GM21447 (cell line): ENCODE measurements at regions not wholly inside any gene's neighbourhood (a gene's known extent, or its start where the extent isn't known, plus 50 kb on each side); places are given as distances from the start of the nearest gene placed in this dataset.
"Not testable (repeated sequence)": the region's sequence is repeated elsewhere in the genome, so short reads cannot be mapped to it uniquely, and the experiment has no call there.

Experiments used
- ATAC-seq: cut with Tn5 transposase; IDR thresholded peaks from one replicate; pipeline ENCODE4 v1.9.1; 2021; ENCODE audit not compliant: unreplicated experiment

DNA sequence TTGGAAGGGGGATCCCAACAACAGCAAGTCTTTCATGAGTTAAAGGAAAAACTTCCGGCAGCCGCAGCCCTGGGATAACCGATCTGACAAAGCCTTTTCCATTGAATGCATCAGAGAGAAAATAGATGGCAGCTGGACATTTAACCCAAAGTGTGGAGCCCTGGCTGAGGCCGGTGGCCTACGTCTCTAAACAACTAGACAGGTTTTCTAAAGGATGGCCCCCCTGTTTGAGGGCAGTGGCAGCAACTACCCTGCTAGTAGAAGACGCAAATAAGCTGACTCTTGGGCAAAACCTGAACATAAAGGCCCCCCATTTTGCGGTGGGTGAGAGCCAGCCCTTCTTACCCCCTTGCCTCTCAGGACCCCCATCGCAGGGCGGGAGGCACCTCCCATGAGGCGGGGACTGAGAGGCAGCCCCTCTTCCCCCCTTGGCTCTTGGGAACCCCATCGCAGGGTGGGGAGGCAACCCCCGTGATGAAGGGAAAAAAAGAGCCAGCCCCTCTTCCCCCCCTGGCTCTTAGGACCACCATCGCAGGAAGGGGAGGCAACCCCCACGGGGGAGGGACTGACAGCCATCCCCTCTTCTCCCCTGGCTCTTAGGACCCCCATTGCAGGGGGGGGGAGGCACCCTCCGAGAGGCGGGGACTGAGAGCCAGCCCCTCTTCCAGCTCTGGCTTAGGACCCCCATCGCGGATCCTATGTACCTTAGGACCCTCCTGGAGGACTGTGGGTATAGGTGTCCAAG is 2422.9 kb upstream of the PCDH20 start:
- no peak for ATAC-seq

GRCh38 chr13:63837701-63838100 is 2422.1 kb upstream of the PCDH20 start:
- not testable (repeated sequence) for ATAC-seq

DNA sequence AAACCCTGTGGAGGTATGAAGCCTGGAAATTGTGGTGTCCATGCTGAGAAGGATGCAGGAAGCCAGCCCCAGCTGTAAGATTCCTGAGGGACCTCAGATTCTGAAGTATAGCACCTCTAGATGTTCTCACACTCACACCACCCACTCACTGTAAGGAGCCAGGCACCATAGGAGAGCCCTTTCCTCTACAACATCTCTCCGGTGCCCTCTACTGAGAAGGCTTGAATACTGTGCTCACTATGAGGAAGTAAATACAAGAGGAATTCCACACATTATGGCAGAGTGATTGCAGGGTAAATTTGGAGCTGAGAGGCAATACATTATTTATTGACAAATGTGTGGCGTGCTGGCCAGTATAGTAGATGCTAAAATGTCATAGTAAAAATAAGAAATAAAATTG is 2414.0 kb upstream of the PCDH20 start:
- ATAC-seq = not testable (repeated sequence)

DNA sequence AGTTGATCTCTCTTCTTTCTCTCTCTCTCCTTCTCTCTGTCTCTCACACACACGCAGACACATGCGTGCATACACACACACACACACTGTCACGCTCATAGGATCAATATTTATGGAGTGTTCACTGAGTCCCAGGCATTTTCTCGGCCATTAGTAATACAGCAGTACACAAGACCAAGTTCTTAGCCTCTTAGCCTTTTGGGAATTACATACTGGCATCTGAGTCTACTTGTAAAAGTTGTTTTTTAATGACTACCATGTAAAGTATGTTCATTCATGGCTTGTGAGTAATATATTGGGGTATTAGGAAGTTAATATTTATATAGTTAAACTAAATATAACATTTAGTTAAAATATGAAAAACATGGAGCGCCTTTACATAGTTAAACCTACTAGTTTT is 2406.1 kb upstream of the PCDH20 start:
- ATAC-seq = not testable (repeated sequence)

- not testable (repeated sequence) for ATAC-seq
Observed at GRCh38 chr13:63811428-63812004, 2395.9 kb upstream of the PCDH20 start.

DNA sequence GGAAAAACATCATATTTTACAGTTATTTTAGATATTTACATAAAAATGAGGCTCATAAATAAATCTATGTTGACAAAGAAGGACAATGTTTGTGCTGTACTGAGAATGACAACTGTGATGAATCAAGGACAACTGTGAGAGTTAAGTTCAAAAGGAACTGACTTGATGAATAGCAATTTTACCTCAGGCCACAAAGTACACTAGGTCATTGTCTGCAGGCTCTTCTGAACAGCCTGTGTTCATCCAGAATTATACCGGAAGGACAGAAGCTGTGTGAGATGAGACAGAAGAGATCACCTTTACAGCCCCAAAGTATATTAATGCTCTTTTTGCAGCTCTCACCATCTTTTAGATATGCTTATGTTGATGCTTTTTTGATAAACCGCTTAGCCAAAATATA is 2375.5 kb upstream of the PCDH20 start:
- not testable (repeated sequence) for ATAC-seq

DNA sequence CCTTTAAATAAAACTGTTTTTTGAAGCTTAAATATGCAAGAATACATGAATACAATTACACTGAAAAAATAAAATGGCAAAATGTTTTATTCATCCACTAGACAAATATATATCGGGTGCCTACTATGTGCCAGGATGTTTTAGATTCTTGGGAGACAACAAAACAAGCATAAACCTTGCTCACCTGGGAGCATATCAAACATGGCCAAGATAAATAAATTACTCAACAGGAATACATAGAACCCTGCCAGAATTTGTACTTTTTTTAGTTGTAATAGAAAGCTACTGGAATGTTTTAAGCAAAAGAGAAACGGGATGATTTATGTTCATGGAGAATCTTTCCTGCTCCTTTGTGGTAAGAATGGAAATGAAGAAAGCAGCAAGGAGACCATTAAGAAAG is 2358.5 kb upstream of the PCDH20 start:
- ATAC-seq = no peak

DNA sequence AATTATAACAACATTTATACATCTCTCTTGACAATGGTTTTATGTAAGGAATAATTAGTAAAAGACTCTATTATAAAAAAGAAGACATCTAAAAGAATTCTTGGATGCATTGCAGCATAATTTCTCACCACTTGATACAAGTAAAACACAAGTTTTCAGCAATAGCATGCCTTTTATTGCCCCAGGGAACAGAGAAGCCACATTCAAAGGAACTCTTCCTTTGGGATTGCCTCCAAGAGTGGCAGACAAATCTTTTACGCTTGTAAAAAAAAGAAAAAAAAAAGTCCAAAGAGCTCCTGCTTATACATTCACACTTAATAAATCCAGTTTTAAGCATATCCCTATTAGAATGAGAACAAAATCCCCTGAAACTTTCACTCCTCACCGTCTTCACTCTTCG is 2357.8 kb upstream of the PCDH20 start:
- no peak for ATAC-seq

GRCh38 chr13:63757683-63758082 is 2342.0 kb upstream of the PCDH20 start:
- ATAC-seq = not testable (repeated sequence)

DNA sequence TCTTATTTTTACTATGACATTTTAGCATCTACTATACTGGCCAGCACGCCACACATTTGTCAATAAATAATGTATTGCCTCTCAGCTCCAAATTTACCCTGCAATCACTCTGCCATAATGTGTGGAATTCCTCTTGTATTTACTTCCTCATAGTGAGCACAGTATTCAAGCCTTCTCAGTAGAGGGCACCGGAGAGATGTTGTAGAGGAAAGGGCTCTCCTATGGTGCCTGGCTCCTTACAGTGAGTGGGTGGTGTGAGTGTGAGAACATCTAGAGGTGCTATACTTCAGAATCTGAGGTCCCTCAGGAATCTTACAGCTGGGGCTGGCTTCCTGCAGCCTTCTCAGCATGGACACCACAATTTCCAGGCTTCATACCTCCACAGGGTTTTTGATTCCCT is 2334.2 kb upstream of the PCDH20 start:
- not testable (repeated sequence) for ATAC-seq

DNA sequence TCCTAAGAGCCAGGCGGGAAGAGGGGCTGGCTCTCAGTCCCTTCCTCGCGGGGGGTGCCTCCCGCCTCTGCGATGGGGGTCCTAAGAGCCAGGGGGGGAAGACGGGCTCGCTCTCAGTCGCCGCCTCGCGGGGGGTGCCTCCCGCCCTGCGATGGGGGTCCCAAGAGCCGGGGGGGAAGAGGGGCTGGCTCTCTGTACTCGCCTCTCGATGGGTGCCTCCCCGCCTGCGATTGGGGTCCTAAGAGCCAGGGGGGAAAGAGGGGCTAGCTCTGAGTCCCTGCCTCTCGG is 2326.1 kb upstream of the PCDH20 start:
- ATAC-seq = not testable (repeated sequence)

DNA sequence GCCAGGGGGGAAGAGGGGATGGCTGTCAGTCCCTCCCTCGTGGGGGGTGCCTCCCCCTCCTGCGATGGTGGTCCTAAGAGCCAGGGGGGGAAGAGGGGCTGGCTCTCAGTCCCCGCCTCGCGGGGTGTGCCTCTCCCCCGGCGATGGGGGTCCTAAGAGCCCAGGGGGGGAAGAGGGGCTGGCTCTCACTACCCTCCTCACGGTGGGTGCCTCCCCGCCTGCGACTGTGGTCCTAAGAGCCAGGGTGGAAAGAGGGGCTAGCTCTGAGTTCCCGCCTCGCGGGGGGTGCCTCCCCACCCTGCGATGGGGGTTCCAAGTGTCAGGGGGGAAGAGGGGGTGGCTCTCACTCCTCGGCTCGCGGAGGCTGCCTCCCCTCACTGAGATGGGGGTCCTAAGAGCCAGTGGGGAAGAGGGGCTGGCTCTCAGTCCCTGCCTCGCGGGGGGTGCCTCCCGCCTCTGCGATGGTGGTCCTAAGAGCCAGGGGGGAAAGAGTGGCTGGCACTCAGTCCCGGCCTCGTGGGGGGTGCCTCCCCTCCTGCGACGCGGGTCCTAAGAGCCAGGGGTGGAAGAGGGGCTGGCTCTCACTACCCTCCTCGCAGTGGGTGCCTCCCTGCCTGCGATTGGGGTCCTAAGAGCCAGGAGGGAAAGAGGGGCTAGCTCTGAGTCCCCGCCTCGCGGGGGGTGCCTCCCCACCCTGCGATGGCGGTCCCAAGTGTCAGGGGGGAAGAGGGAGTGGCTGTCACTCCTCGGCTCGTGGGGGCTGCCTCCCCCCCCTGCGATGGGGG is 2325.6 kb upstream of the PCDH20 start:
- no peak for ATAC-seq

DNA sequence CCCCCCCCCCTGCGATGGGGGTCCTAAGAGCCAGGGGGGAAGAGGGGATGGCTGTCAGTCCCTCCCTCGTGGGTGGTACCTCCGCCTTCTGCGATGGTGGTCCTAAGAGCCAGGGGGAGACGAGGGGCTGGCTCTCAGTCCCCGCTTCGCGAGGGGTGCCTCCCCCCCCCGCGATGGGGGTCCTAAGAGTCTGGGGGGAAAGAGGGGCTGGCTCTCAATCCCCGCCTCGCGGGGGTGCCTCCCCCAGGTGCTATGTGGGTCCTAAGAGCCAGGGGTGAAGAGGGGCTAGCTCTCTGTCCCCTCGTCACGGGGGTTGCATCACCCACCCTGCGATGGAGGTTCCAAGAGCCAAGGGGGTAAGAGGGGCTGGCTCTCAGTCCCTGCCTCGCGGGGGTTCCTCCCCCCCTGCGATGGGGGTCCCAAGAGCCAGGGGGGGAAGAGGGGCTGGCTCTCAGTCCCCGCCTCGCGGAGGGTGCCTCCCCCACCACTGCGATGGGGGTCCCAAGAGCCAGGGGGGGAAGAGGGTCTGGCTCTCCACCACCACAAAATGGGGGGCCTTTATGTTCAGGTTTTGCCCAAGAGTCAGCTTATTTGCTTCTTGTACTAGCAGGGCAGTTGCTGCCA is 2323.6 kb upstream of the PCDH20 start:
- ATAC-seq = not testable (repeated sequence)

DNA sequence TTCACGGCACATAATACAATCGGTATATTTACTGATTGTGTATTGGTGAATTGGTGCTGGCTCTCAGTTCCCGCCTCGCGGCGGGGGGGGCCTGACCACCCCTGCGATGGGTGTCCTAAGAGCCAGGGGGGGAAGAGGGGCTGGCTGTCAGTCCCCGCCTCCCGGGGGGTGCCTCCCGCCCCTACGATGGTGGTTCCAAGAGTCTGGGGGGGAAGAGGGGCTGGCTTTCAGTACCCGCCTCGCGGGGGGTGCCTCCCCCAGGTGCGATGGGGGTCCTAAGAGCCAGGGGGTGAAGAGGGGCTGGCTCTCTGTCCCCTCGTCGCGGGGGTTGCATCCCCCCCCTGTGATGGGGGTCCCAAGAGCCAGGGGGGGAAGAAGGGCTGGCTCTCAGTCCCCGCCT is 2321.8 kb upstream of the PCDH20 start:
- ATAC-seq = no peak

GRCh38 chr13:63731896-63732295 is 2316.2 kb upstream of the PCDH20 start:
- ATAC-seq = no peak

DNA sequence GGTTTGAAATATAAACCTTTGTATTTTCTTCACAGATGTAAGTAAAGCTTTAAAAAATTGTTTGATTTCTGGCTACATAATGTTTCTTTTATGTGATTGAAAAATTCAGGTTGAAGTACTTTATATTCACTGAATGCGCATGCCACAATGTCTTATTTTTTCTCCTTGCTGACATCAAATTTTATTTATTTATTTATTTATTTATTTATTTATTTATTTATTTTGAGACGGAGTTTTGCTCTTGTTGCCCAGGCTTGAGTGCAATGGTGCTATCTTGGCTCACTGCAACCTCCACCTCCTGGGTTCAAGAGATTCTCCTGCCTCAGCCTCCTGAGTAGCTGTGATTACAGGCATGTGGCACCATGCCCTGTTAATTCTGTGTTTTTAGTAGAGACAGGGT is 2296.5 kb upstream of the PCDH20 start:
- not testable (repeated sequence) for ATAC-seq

DNA sequence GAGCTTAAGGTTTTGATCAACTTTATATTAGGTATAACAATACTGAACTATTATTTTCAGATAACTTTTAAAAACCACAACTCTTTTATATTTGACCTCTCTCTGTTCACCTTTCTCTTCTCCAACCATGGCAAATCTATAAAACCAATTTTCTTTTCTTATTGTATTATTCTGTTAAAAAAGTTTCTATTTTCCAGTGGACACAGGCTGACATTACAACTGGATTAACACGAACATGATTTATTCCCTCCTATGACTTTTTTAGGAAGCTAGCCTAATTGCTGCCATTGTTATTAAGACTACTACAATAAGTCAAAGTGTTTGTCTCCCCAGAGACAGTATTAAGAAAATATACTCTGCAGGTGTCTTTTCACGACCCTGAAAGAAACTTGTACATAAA is 2291.1 kb upstream of the PCDH20 start:
- ATAC-seq = no peak

DNA sequence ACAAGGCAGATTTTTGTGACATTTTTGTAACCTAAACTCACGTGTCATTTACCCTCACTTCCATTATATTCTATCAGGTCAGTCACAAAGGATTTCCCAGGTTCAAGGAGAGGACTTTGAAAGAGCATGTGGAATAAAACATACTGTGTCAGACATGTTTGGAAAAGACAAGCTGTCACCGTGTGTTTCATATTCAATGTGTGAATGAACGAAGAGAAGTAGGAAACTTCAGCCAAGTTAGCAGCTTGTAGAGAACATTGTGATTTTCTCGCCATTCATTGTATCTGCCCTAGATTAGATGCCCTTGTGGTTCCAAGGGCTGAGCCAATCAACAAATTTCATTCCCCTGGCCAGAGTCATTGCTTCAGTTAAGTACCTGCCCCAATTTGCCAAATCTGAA is 2288.9 kb upstream of the PCDH20 start:
- ATAC-seq = no peak

- ATAC-seq = no peak
Observed at GRCh38 chr13:63700350-63700749, 2284.7 kb upstream of the PCDH20 start.

DNA sequence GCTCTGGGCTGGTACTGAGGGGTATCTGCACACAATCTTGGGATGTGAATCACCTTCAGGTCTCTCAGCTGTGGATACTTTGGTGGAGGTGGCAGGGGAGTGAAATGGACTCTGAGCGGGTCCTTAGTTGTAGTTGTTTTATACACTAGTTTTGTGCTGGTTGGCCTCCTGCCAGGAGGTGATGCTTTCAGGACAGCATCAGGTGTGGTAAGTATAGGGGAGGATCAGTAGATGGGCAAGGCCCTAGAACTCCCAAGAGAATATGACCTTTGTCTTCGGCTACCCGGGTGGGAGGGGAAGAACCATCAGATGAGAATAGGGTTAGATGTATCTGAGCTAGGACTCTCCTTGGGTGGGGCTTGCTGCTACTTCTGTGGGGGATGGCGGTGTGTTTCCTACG is 2284.3 kb upstream of the PCDH20 start:
- ATAC-seq = no peak

DNA sequence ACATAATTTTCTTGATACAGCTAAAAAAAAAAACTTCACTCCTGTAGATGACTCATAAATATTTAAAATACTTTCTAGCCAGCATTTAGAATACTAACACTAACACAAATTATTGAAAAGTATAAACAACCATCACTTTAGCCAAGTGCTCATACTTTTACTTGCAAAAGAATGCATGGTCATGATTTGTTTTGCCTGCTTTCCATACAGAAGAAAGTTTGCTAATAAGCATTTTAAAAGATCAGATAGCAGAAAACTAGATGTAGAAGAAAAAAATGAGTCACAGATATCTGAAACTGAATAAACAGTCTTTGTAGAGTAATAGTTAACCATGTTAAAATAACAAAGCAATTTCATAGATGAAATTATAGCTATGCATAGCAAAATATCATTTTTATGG is 2280.4 kb upstream of the PCDH20 start:
- no peak for ATAC-seq

- no peak for ATAC-seq
Observed at GRCh38 chr13:63693696-63694095, 2278.0 kb upstream of the PCDH20 start.
